HEK293 (cell line): ENCODE measurements at regions not wholly inside any gene's neighbourhood (a gene's known extent, or its start where the extent isn't known, plus 50 kb on each side); places are given as distances from the start of the nearest gene placed in this dataset.

Experiments
- CTCF ChIA-PET: fragments of 350-600 bp; formaldehyde crosslinking; extraction: SDS; loops from one replicate; lab custom pipeline; 2021; ENCODE audit warnings: antibody characterized with exemption; lab: Yijun Ruan, JAX
- POLR2A ChIA-PET: fragments of 300-600 bp; formaldehyde crosslinking; extraction: SDS; loops from one replicate; lab custom pipeline; 2020; ENCODE audit warnings: antibody characterized with exemption, inconsistent platforms; lab: Yijun Ruan, JAX
- H3K27ac ChIP-seq: fragments of 200-500 bp; sonication (Bioruptor generic); 2 replicates; pipeline ENCODE4 v1.5.1; 2014; ENCODE audit warnings: low read depth, low read length, control low read depth, inconsistent platforms; ENCODE audit errors: extremely low read depth
- H3K36me3 ChIP-seq, 2 experiments: fragments of 200-500 bp in 1 of 2; sonication (Bioruptor generic) in 1 of 2; 1 replicate in 1 of 2; 2 replicates in 1 of 2; pipeline ENCODE4 v1.5.1; 2014 to 2017; ENCODE audit warnings: inconsistent platforms in 2 of 2, low read length in 2 of 2; ENCODE audit not compliant: control insufficient read depth in 2 of 2, insufficient read depth in 1 of 2
- H3K4me1 ChIP-seq: fragments of 200-500 bp; sonication (Bioruptor generic); 2 replicates; pipeline ENCODE4 v1.5.1; 2014; ENCODE audit warnings: mild to moderate bottlenecking, low read length, inconsistent platforms; ENCODE audit not compliant: control insufficient read depth, insufficient read depth
- H3K4me3 ChIP-seq: 2 replicates; pipeline ENCODE4 v1.5.1; 2011; ENCODE audit warnings: low read depth, mild to moderate bottlenecking, control low read depth, low read length, moderate library complexity
- H3K9me3 ChIP-seq: fragments of 200-500 bp; sonication (Bioruptor generic); 2 replicates; pipeline ENCODE4 v1.5.1; 2014; ENCODE audit warnings: low read depth, low read length, inconsistent platforms; ENCODE audit not compliant: control insufficient read depth, insufficient read depth
- BCL11A ChIP-seq: fragments of 450-650 bp; formaldehyde crosslinking; IDR thresholded peaks from 2 replicates; pipeline ENCODE4 v1.5.1; 2016; ENCODE audit warnings: low read depth, missing biosample characterization, missing genetic modification characterization
- HOXA7 ChIP-seq: sonication (generic); formaldehyde crosslinking; IDR thresholded peaks from 2 replicates; pipeline ENCODE4 v1.8.1; 2022; ENCODE audit warnings: missing genetic modification reagents, borderline replicate concordance
- KLF16 ChIP-seq: fragments of 450-650 bp; formaldehyde crosslinking; IDR thresholded peaks from 2 replicates; pipeline ENCODE4 v1.5.1; 2017; ENCODE audit warnings: missing biosample characterization, missing genetic modification characterization
- KLF7 ChIP-seq: fragments of 450-650 bp; formaldehyde crosslinking; IDR thresholded peaks from 2 replicates; pipeline ENCODE4 v1.5.1; 2016; ENCODE audit warnings: missing biosample characterization, missing genetic modification characterization, borderline replicate concordance
- MZF1 ChIP-seq: fragments of 450-650 bp; formaldehyde crosslinking; IDR thresholded peaks from 2 replicates; pipeline ENCODE4 v1.5.1; 2017; ENCODE audit warnings: missing biosample characterization, missing genetic modification characterization, borderline replicate concordance
- PATZ1 ChIP-seq: fragments of 450-650 bp; formaldehyde crosslinking; IDR thresholded peaks from 2 replicates; pipeline ENCODE4 v1.5.1; 2016; ENCODE audit warnings: missing biosample characterization, missing genetic modification characterization
- YY1 ChIP-seq: fragments of 450-650 bp; formaldehyde crosslinking; IDR thresholded peaks from 2 replicates; pipeline ENCODE4 v1.5.1; 2018; ENCODE audit warnings: missing biosample characterization, missing genetic modification characterization
- ZBTB17 ChIP-seq: fragments of 450-650 bp; formaldehyde crosslinking; IDR thresholded peaks from 2 replicates; pipeline ENCODE4 v1.5.1; 2016; ENCODE audit warnings: missing biosample characterization, missing genetic modification characterization
- ZBTB26 ChIP-seq: fragments of 450-650 bp; formaldehyde crosslinking; optimal IDR thresholded peaks from 2 replicates; pipeline ENCODE3; 2016; ENCODE audit warnings: missing biosample characterization, mild to moderate bottlenecking, missing genetic modification characterization
- ZFP3 ChIP-seq: fragments of 450-650 bp; formaldehyde crosslinking; IDR thresholded peaks from 2 replicates; pipeline ENCODE4 v1.5.1; 2016; ENCODE audit warnings: low read depth, missing biosample characterization, missing genetic modification characterization
- ZFP37 ChIP-seq: fragments of 450-650 bp; formaldehyde crosslinking; IDR thresholded peaks from 2 replicates; pipeline ENCODE4 v1.5.1; 2016; ENCODE audit warnings: missing biosample characterization, missing genetic modification characterization
- ZIC2 ChIP-seq: fragments of 450-650 bp; formaldehyde crosslinking; IDR thresholded peaks from 2 replicates; pipeline ENCODE4 v1.5.1; 2016; ENCODE audit warnings: missing biosample characterization, missing genetic modification characterization
- ZNF19 ChIP-seq: fragments of 450-650 bp; formaldehyde crosslinking; IDR thresholded peaks from 2 replicates; pipeline ENCODE4; 2016; ENCODE audit warnings: missing biosample characterization, missing genetic modification characterization, low read depth
- ZNF302 ChIP-seq: fragments of 450-650 bp; formaldehyde crosslinking; IDR thresholded peaks from 2 replicates; pipeline ENCODE4 v1.5.1; 2016; ENCODE audit warnings: missing biosample characterization, missing genetic modification characterization, low read depth
- ZNF354C ChIP-seq: fragments of 450-650 bp; formaldehyde crosslinking; IDR thresholded peaks from 2 replicates; pipeline ENCODE4 v1.5.1; 2016; ENCODE audit warnings: missing biosample characterization, missing genetic modification characterization, low read depth, borderline replicate concordance
- ZNF398 ChIP-seq: fragments of 450-650 bp; formaldehyde crosslinking; IDR thresholded peaks from 2 replicates; pipeline ENCODE4 v1.5.1; 2017; ENCODE audit warnings: missing biosample characterization, missing genetic modification characterization
- ZNF404 ChIP-seq: fragments of 450-650 bp; formaldehyde crosslinking; IDR thresholded peaks from 2 replicates; pipeline ENCODE4 v1.5.1; 2017; ENCODE audit warnings: missing biosample characterization, missing genetic modification characterization
- ZNF48 ChIP-seq: fragments of 450-650 bp; formaldehyde crosslinking; IDR thresholded peaks from 2 replicates; pipeline ENCODE4 v1.5.1; 2016; ENCODE audit warnings: missing biosample characterization, missing genetic modification characterization
- ZNF510 ChIP-seq: fragments of 450-650 bp; formaldehyde crosslinking; IDR thresholded peaks from 2 replicates; pipeline ENCODE4 v1.5.1; 2018; ENCODE audit warnings: mild to moderate bottlenecking, missing genetic modification characterization, missing biosample characterization; ENCODE audit not compliant: insufficient replicate concordance
- ZNF626 ChIP-seq: fragments of 450-650 bp; sonication (Bioruptor Pico); formaldehyde crosslinking; IDR thresholded peaks from 2 replicates; pipeline ENCODE4 v1.5.1; 2018; ENCODE audit warnings: missing biosample characterization, missing genetic modification characterization, inconsistent platforms
- ZNF707 ChIP-seq: fragments of 450-650 bp; formaldehyde crosslinking; IDR thresholded peaks from 2 replicates; pipeline ENCODE4 v1.5.1; 2016; ENCODE audit warnings: missing biosample characterization, missing genetic modification characterization
- ZNF747 ChIP-seq: fragments of 450-650 bp; formaldehyde crosslinking; IDR thresholded peaks from 2 replicates; pipeline ENCODE4 v1.5.1; 2016; ENCODE audit warnings: missing biosample characterization, missing genetic modification characterization
- ZNF837 ChIP-seq: fragments of 450-650 bp; formaldehyde crosslinking; IDR thresholded peaks from 2 replicates; pipeline ENCODE4 v1.5.1; 2016; ENCODE audit warnings: missing biosample characterization, missing genetic modification characterization
- TF ChIP-seq, protein P1 (sequence below): fragments of 450-650 bp; formaldehyde crosslinking; IDR thresholded peaks from 2 replicates; pipeline ENCODE4 v1.5.1; 2016; ENCODE audit warnings: missing biosample characterization, missing genetic modification characterization

GRCh38 chr2:56456791-56457190 is 273.0 kb downstream of the CCDC85A start:
- Histone ChIP-seq H3K4me1 (no peaks in the 10 kb centered on the region; the same call in 1 of the 2 replicates), H3K4me3 (no peak overlapping the region), H3K27ac (no peak overlapping the region), H3K36me3 (no peaks in the 10 kb centered on the region), H3K9me3 (no peaks in the 10 kb centered on the region)
- ChIA-PET CTCF (no interaction called here), POLR2A (no interaction called here)
- no peak for TF ChIP-seq ZFP37 (tag by site-specific recombination)
- no peak for TF ChIP-seq ZNF747
- no peak for TF ChIP-seq ZNF398 (tag by site-specific recombination)
- TF ChIP-seq KLF16: no peak
- no peak for TF ChIP-seq ZNF707 (tag by site-specific recombination)
- TF ChIP-seq ZNF302 (tag by site-specific recombination): no peak
- TF ChIP-seq, protein P1, sequence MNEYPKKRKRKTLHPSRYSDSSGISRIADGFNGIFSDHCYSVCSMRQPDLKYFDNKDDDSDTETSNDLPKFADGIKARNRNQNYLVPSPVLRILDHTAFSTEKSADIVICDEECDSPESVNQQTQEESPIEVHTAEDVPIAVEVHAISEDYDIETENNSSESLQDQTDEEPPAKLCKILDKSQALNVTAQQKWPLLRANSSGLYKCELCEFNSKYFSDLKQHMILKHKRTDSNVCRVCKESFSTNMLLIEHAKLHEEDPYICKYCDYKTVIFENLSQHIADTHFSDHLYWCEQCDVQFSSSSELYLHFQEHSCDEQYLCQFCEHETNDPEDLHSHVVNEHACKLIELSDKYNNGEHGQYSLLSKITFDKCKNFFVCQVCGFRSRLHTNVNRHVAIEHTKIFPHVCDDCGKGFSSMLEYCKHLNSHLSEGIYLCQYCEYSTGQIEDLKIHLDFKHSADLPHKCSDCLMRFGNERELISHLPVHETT (tag by site-specific recombination): no peak
- TF ChIP-seq ZNF48 (tag by site-specific recombination): no peak
- TF ChIP-seq BCL11A: no peak

DNA sequence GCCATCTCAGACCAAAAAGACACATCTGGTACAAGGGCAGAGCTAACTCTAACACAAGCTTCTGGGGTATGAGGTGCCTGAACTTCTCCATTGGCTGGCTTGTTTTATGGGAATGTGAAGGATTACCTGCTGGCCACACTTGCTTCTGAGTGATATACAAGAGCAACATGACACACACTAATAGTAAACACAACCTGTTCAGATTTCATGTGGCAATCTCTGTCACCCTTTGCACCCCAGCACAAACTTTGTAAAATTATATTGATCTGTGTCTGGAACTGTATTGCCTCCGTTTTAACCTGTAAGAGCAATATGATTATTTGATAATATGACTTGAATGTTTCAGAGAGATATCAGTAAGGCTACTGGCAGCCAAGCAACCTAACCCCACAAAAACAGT is 276.7 kb downstream of the CCDC85A start:
- H3K9me3 ChIP-seq: no peaks in the 10 kb centered on the region
- ChIA-PET CTCF (interaction anchor here (1.0 kb wide), 1 partner anchor 13 kb away, joined by 4 read pairs; no protein-coding TSS in a partner anchor), POLR2A (no interaction called here)
- H3K27ac ChIP-seq: no peak overlapping the region
- no peaks in the 10 kb centered on the region for H3K36me3 ChIP-seq
- H3K4me1 ChIP-seq: no peaks in the 10 kb centered on the region; the same call in 1 of the 2 replicates
- H3K4me3 ChIP-seq: no peak overlapping the region
- TF ChIP-seq ZNF404 (tag by site-specific recombination) (no peak), ZNF19 (tag by site-specific recombination) (no peak), ZNF354C (no peak), YY1 (no peak), ZBTB26 (tag by site-specific recombination) (no peak), ZFP3 (tag by site-specific recombination) (no peak), ZFP37 (tag by site-specific recombination) (no peak), ZNF510 (tag by site-specific recombination) (no peak), HOXA7 (CRISPR knock-in tag) (no peak)

- Histone ChIP-seq H3K4me3 (no peak overlapping the region), H3K27ac (no peak overlapping the region), H3K36me3 (no peaks in the 10 kb centered on the region), H3K4me1 (no peaks in the 10 kb centered on the region), H3K9me3 (no peaks in the 10 kb centered on the region)
- TF ChIP-seq KLF7 (no peak), ZFP3 (tag by site-specific recombination) (no peak), PATZ1 (tag by site-specific recombination) (no peak), ZIC2 (no peak), BCL11A (no peak), ZBTB17 (no peak), ZNF837 (tag by site-specific recombination) (no peak), ZNF626 (tag by site-specific recombination) (no peak), MZF1 (no peak)
- TF ChIP-seq, protein P1 (tag by site-specific recombination): no peak
- ChIA-PET CTCF (interaction anchor here (0.7 kb wide), 1 partner anchor 43 kb away, joined by 3 read pairs; no protein-coding TSS in a partner anchor), POLR2A (no interaction called here)
Measured at GRCh38 chr2:56464066-56464465, 280.3 kb downstream of the CCDC85A start.
